COR-L47 (cell line): ENCODE measurements at regions not wholly inside any gene's neighbourhood (a gene's known extent, or its start where the extent isn't known, plus 50 kb on each side); places are given as distances from the start of the nearest gene placed in this dataset.

ENCODE experiments used
- DNase-seq: peaks from one replicate; lab custom pipeline; 2025; lab: John Stamatoyannopoulos, UW

GRCh38 chr11:42593441-42593840, 718.4 kb upstream of the API5 start:
- no peak for DNase-seq

DNA sequence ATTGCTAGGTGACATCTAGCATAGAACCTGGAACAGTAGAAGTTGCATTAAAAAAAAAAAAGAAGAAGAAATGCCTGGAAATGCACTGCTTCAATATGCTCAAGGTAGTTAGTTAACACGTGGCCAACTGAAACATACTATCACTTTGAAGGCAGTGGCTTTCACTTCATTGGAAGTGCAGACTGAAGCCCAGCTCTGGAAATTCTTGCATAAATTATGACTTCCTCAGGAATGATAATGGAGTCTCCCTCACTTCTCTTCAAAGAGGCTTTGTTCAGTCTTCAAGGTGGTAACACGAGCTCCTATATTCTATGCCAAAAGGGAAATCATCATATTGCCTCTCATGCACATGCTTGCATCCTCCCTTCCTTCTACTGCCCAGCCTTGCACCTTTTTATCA, 715.9 kb upstream of the API5 start:
- DNase-seq = no peak

DNA sequence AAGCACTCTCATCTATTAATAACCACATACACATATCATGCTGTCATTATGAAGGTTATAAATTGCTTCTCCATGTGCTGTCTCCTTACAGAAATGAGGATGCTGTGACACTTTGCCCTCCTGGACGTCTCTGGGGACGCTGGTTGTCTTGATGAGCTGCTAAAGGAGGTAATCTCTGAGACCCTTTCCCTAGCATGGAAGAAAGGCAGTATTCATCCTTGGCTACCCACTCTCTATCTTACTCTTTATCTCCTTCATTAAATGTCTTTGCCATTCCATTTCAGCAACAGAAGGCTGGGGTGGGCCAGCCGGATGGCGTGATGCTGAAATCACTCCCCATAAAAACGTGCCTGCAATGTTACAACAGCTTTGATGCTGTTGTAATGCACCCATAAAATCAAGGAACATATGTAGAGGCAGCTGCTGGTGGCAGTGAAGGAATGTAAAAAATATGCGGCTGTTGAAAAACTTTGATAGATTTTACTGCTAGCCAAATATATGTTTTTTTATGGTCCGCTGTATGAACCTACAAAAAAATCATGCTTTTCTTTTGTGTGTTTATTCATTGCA, 715.1 kb upstream of the API5 start:
- no peak for DNase-seq

GRCh38 chr11:42598341-42598740, 713.5 kb upstream of the API5 start:
- DNase-seq = no peak

DNA sequence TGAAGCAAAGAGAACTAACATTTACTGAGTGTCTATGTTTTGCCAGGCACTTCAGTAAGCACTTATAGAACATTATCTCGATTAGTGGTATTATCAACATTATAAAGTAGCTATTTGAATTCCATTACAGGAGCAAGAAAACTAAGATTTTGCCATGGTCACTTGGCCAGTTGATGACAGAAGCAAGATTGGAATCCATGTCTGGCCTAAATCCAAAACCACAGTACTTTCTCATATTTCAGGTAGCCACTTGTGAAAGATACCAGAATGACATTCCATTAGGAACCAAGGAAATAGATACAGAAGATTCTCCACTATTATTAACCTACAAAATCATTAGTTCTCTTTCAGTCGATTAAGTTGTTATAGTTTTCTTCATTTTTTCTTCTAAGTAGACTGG, 691.0 kb upstream of the API5 start:
- no peak for DNase-seq

GRCh38 chr11:42625757-42626665, 685.8 kb upstream of the API5 start:
- no peak for DNase-seq

DNA sequence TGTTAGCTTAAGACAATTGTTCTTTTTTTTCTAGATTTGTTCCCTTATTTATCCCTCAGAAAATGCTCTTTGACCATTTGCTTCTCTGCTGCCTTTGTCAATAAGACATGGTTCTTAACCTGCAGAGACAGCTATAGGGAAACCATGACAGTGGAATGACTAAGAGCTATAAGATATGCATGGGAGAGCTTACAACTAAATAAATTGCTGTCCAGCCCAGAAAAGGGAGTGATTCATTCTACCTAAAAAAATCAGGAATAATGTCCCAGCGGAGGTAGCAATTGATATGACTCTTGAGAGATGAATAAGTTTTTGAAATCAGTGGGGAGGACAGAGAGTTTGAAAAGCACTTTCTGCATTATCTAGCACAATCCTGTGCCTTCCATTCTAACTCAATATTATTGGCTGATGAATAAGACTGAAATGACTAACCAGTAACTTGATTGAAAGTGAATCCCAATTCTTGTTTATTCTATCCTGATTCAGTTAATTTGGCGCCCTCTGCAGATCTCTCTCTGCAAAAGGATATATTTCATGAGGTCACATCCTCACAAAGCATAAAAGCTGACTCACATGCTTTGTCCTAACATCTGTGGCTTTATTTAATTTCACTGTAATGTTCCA, 680.5 kb upstream of the API5 start:
- no peak for DNase-seq

DNA sequence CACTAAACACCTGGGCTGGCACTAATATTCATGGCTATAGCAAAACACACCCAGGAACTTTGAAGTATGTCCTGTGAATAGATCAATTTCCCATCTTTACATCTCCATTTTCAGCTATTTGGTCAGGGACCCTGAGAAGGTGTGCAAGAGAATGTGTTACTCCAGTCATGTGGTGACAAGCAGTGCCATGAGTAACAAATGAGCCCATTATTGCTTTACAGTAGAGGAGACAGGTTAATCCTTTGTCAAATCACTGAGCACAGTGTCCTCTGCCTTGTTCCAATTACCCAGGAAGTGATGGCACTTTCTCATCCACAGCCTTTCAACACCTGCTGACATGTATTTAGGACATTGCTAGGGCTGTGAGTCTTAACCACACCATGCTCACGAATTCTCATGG, 664.8 kb upstream of the API5 start:
- no peak for DNase-seq

DNA sequence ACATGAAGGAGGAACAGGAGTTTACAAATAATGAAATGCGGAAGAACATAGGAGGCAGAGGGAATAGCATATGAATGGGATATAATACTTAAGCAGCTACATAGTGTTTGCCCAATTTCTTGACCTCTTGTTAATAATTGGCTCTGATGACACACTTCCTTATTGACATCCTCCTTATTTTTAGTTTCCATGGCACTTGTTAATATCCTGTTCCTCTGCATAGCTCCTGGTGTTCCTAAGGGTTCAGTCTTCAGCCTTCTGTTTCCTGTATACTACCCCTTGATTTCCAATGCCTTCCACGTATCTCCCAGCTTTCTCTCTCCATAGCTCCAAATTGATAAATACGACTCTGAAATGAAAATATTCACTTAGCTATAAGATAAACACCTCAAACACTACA, 663.8 kb upstream of the API5 start:
- no peak for DNase-seq

- DNase-seq = no peak
Observed at GRCh38 chr11:42651621-42652020, 660.2 kb upstream of the API5 start.

GRCh38 chr11:42657169-42657568, 654.6 kb upstream of the API5 start:
- no peak for DNase-seq

DNA sequence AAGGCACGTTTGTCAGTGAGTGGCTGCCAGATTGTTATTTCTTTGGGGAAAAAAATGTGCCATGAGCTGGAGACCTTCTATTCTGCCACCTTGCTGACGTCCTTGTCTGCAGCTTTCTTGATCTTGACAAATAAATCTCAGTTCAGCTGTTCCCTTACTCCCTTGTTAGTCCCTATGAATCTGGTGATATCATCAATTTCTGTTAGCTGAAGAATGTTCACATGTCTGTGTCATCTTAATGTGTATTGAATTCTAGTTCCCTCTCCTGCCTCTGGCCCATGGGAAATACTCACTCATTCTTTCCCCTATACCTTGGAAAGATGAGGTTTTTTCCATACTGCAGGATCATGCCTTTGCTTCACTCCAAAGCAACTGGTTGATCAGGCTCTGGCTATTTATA, 649.9 kb upstream of the API5 start:
- no peak for DNase-seq

- DNase-seq = no peak
Observed at GRCh38 chr11:42669248-42669976, 642.4 kb upstream of the API5 start.

DNA sequence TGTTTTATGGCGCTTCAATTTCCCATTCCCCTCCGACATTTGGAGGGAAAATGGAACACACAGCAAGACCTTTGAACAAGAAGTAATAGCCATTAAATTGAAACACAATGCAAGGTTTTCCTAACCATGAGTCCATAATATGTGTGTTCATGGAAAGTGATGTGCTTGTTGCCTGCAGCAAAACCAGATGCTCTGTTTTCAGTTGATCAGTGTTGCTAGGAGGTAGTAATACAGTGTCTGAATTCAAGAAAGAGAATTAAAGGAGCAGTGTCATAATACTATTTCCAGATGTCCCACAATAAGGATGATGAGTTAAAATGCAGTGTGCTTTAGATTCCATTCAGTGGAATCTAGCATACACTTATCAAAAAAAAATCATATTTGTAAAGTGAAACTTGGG, 637.4 kb upstream of the API5 start:
- no peak for DNase-seq

GRCh38 chr11:42707541-42707940, 604.3 kb upstream of the API5 start:
- DNase-seq = no peak

- no peak for DNase-seq
Observed at GRCh38 chr11:42709216-42709615, 602.6 kb upstream of the API5 start.

- DNase-seq = no peak
Observed at GRCh38 chr11:42713279-42713678, 598.5 kb upstream of the API5 start.

- DNase-seq = no peak
Observed at GRCh38 chr11:42713753-42714152, 598.0 kb upstream of the API5 start.

- no peak for DNase-seq
Observed at GRCh38 chr11:42720716-42721563, 590.9 kb upstream of the API5 start.

- DNase-seq = no peak
Observed at GRCh38 chr11:42727879-42728278, 583.9 kb upstream of the API5 start.

GRCh38 chr11:42762348-42762747, 549.4 kb upstream of the API5 start:
- DNase-seq = no peak

DNA sequence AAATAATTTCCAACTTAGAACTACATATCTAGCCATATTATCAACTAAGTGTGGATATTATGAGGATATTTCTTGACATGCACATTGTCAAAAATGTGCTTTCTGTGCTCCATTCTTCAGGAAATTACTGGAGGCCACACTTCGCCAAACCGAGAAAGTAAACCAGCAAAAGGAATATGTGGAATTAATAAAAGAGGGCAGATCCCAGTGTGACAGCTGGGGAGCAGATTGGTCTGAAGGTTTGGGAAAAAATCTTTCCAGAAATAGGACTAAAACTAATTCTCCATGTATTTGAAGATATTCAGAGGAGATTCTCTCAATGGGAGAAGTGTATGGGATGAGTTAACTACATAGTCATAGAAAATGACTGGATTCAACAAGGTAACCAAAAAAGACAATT, 546.9 kb upstream of the API5 start:
- DNase-seq = no peak
